Body of pancreas (tissue), 4 donors: ENCODE measurements at regions not wholly inside any gene's neighbourhood (a gene's known extent, or its start where the extent isn't known, plus 50 kb on each side); places are given as distances from the start of the nearest gene placed in this dataset.
"Not testable (repeated sequence)": the region's sequence is repeated elsewhere in the genome, so short reads cannot be mapped to it uniquely, and the experiment has no call there.

Experiments
- ATAC-seq: fragments of 150-250 bp; one replicate; pipeline ENCODE4 v1.9.1; 2016
- DNase-seq, 4 donors: peaks; one replicate each; pipeline ENCODE4 v3.0.0-alpha.2; 2019
- H3K27ac ChIP-seq, 4 donors: fragments of 200-600 bp; sonication (generic); 1 replicate in 3 of 4; 2 replicates in 1 of 4; pipeline versions ENCODE4 v1.5.1 to v1.6.1; 2016 to 2019; ENCODE audit warnings: mild to moderate bottlenecking in 1 of 4, mixed read lengths in 1 of 4, moderate library complexity in 1 of 4
- H3K27me3 ChIP-seq, 2 donors: fragments of 200-600 bp; sonication (generic); one replicate each; pipeline ENCODE4 v1.6.0; 2016; ENCODE audit warnings: mild to moderate bottlenecking in 1 of 2
- H3K36me3 ChIP-seq, 2 donors: fragments of 200-600 bp; sonication (generic); replicated peaks in 1 of 2; 2 replicates each; pipeline ENCODE4 v1.5.1; 2016; ENCODE audit warnings: low read depth in 2 of 2; ENCODE audit not compliant: insufficient read depth in 1 of 2
- H3K4me1 ChIP-seq: fragments of 200-600 bp; sonication (generic); one replicate; pipeline ENCODE4 v1.6.0; 2016
- H3K4me3 ChIP-seq, 2 donors: fragments of 200-600 bp; sonication (generic); 1 replicate in 1 of 2; 2 replicates in 1 of 2; pipeline ENCODE4 v1.5.1; 2016 to 2019
- H3K9me3 ChIP-seq, 3 donors: fragments of 200-600 bp; sonication (generic); 1 replicate in 2 of 3; 2 replicates in 1 of 3; pipeline ENCODE4 v1.5.1; 2016
- CTCF ChIP-seq, 7 experiments: fragments of 450-650 bp in 4 of 7; fragments of 200-600 bp in 3 of 7; sonication (generic) in 3 of 7; IDR thresholded peaks; one replicate each; pipeline ENCODE4 v1.5.1; 2016 to 2019; ENCODE audit warnings: antibody characterized with exemption in 7 of 7
- POLR2A ChIP-seq, 3 donors: fragments of 450-650 bp; IDR thresholded peaks; one replicate each; pipeline ENCODE4 v1.6.1; 2016; ENCODE audit warnings: antibody characterized with exemption in 3 of 3, mild to moderate bottlenecking in 2 of 3
- WGBS, 2 donors: methylation state at CpG; one replicate each; pipeline ENCODE4 v1.1.5; 2017; 5-methylcytosine and 5-hydroxymethylcytosine counted together
- intact Hi-C: fragments of 100-400 bp; cut with DNase I; formaldehyde crosslinking; loops from one replicate; pipeline ENCODE4 v1.15.1; 2023

- DNase-seq (no peak), ATAC-seq (no peak)
- intact Hi-C loops: no loop called here
- TF ChIP-seq POLR2A (IDR thresholded peaks at IDR 0.05): no peak
- no peak for TF ChIP-seq CTCF (IDR thresholded peaks at IDR 0.05)
- Histone ChIP-seq H3K36me3 (no peaks in the 10 kb centered on the region), H3K27me3 (no peaks in the 10 kb centered on the region), H3K4me1 (no peaks in the 10 kb centered on the region), H3K4me3 (no peak overlapping the region), H3K27ac (no peak overlapping the region), H3K9me3 (no peaks in the 10 kb centered on the region)
- 81 to 84% methylated on average over 4 of the region's 4 CpGs for WGBS, 2 donors
These were observed 71.2 kb upstream of the LIPC start for GRCh38 chr15:58360421-58361090.

- no peak for ATAC-seq
- 77 to 86% methylated on average over 5 of the region's 5 CpGs for WGBS, 2 donors
These were observed 70.5 kb upstream of the LIPC start for GRCh38 chr15:58361273-58361759.

GRCh38 chr15:58362262-58362922 is 69.4 kb upstream of the LIPC start:
- no peak for ATAC-seq
- intact Hi-C loops: no loop called here
- no peak overlapping the region for H3K27ac ChIP-seq
- H3K4me1 ChIP-seq: no peaks in the 10 kb centered on the region
- H3K9me3 ChIP-seq: no peaks in the 10 kb centered on the region
- WGBS, 2 donors: 75% methylated on average over 5 to 6 of the region's 6 CpGs
- H3K36me3 ChIP-seq: no peaks in the 10 kb centered on the region
- no peak for TF ChIP-seq CTCF (IDR thresholded peaks at IDR 0.05)
- no peak for TF ChIP-seq POLR2A (IDR thresholded peaks at IDR 0.05)
- H3K4me3 ChIP-seq: no peak overlapping the region
- DNase-seq: no peak
- no peaks in the 10 kb centered on the region for H3K27me3 ChIP-seq

More at GRCh38 chr15:58361273-58361759, 70.5 kb upstream of the LIPC start:
- Histone ChIP-seq H3K27me3 (no peaks in the 10 kb centered on the region), H3K27ac (no peak overlapping the region), H3K4me1 (no peaks in the 10 kb centered on the region), H3K4me3 (no peak overlapping the region), H3K9me3 (no peaks in the 10 kb centered on the region), H3K36me3 (no peaks in the 10 kb centered on the region)
- peak in 1 of 4 donors; percentile 19 for DNase-seq
- TF ChIP-seq CTCF (IDR thresholded peaks at IDR 0.05): no peak
- no peak for TF ChIP-seq POLR2A (IDR thresholded peaks at IDR 0.05)
- intact Hi-C loops: no loop called here

DNA sequence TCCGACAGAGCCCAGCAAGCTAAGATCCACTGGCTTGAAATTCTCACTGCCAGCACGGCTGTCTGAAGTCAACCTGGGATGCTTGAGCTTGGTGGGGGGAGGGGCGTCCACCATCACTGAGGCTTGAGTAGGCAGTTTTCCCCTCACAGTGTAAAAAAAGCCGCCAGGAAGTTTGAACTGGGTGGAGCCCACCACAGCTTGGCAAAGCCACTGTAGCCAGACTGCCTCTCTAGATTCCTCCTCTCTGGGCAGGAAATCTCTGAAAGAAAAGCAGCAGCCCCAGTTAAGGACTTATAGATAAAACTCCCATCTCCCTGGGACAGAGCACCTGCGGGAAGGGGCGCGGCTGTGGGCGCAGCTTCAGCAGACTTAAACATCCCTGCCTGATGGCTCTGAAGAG is 68.7 kb upstream of the LIPC start:
- intact Hi-C loops: not testable (repeated sequence)

DNA sequence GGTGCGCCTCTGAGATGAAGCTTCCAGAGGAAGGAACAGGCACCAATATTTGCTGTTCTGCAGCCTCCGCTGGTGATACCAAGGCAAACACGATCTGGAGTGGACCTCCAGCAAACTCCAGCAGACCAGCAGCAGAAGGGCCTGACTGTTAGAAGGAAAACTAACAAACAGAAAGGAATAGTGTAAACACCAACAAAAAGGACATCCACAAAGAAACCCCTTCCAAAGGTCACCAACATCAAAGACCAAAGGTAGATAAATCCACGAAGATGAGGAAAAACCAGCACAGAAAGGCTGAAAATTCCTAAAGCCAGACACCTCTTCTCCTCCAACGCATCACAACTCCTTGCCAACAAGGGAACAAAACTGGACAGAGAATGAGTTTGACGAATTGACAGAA is 68.1 kb upstream of the LIPC start:
- intact Hi-C loops, DNase-seq, H3K4me1 ChIP-seq, ATAC-seq, H3K36me3 ChIP-seq, H3K27me3 ChIP-seq, H3K27ac ChIP-seq, H3K4me3 ChIP-seq, H3K9me3 ChIP-seq: not testable (repeated sequence)
- 74 to 79% methylated on average over 6 of the region's 6 CpGs for WGBS, 2 donors

More for the DNA sequence above, 68.7 kb upstream of the LIPC start:
- H3K27me3 ChIP-seq, H3K4me3 ChIP-seq, H3K36me3 ChIP-seq, H3K9me3 ChIP-seq, DNase-seq, ATAC-seq, H3K4me1 ChIP-seq, H3K27ac ChIP-seq: not testable (repeated sequence)
- 70 to 90% methylated on average over 1 to 8 of the region's 8 CpGs for WGBS, 2 donors

- H3K27me3 ChIP-seq, ATAC-seq, H3K36me3 ChIP-seq, intact Hi-C loops, DNase-seq, H3K4me3 ChIP-seq, H3K27ac ChIP-seq, H3K9me3 ChIP-seq, H3K4me1 ChIP-seq: not testable (repeated sequence)
- 79 to 81% methylated on average over 1 of the region's 1 CpG for WGBS, 2 donors
These were observed 66.7 kb upstream of the LIPC start for GRCh38 chr15:58365098-58365497.
